ENCODE measurements at regions not wholly inside any gene's neighbourhood (a gene's known extent, or its start where the extent isn't known, plus 50 kb on each side); places are given as distances from the start of the nearest gene placed in this dataset.

- Histone ChIP-seq H3K27ac (ENCODE audit: low read depth, low read length) (no peak overlapping the region), H4K20me1 (ENCODE audit: insufficient read depth, low read length) (no peaks in the 10 kb centered on the region), H3K9me3 (ENCODE audit: insufficient read depth, low read depth, low read length) (no peaks in the 10 kb centered on the region), H3K9ac (ENCODE audit: low read length) (no peak overlapping the region), H3K4me3 (ENCODE audit: insufficient read depth, low read depth, low read length) (no peak overlapping the region), H3K4me2 (ENCODE audit: low read length) (no peak overlapping the region), H3K4me1 (ENCODE audit: insufficient read depth, low read length) (no peaks in the 10 kb centered on the region), H3K79me2 (ENCODE audit: insufficient read depth, low read length) (no peaks in the 10 kb centered on the region), H3K27me3 (ENCODE audit: insufficient read depth, low read length) (no peaks in the 10 kb centered on the region), H3K36me3 (ENCODE audit: insufficient read depth, low read length) (no peaks in the 10 kb centered on the region), H2AFZ (ENCODE audit: low read depth, low read length) (no peak overlapping the region)
- Mint-ChIP-seq H3K9me3 (ENCODE audit: unreplicated experiment) (no peaks in the 10 kb centered on the region), H3K27ac (ENCODE audit: unreplicated experiment) (no peak overlapping the region), H3K27me3 (ENCODE audit: low read depth, unreplicated experiment) (no peaks in the 10 kb centered on the region), H3K4me1 (ENCODE audit: low read depth, unreplicated experiment) (no peaks in the 10 kb centered on the region), H3K4me3 (ENCODE audit: unreplicated experiment) (no peak overlapping the region), H3K36me3 (ENCODE audit: low read depth, unreplicated experiment) (no peaks in the 10 kb centered on the region)
- TF ChIP-seq CTCF (IDR thresholded peaks at IDR 0.05; ENCODE audit: insufficient read depth, low read depth, low read length): no peak
- TF ChIP-seq EZH2 (IDR thresholded peaks at IDR 0.05; ENCODE audit: insufficient read depth, low read length): no peak
- DNase-seq (ENCODE audit: low read depth) (no peak), FAIRE-seq (no peak)
Observed at GRCh38 chr12:83660727-83661358, 974.1 kb downstream of the TMTC2 start.

GRCh38 chr12:83659321-83659720 lies 972.6 kb downstream of the TMTC2 start:
- Mint-ChIP-seq H3K9me3 (ENCODE audit: unreplicated experiment) (no peaks in the 10 kb centered on the region), H3K27ac (ENCODE audit: unreplicated experiment) (no peak overlapping the region), H3K4me3 (ENCODE audit: unreplicated experiment) (no peak overlapping the region), H3K4me1 (ENCODE audit: low read depth, unreplicated experiment) (no peaks in the 10 kb centered on the region), H3K36me3 (ENCODE audit: low read depth, unreplicated experiment) (no peaks in the 10 kb centered on the region), H3K27me3 (ENCODE audit: low read depth, unreplicated experiment) (no peaks in the 10 kb centered on the region)
- Histone ChIP-seq H3K27ac (ENCODE audit: low read depth, low read length) (no peak overlapping the region), H3K27me3 (ENCODE audit: insufficient read depth, low read length) (no peaks in the 10 kb centered on the region), H3K4me2 (ENCODE audit: low read length) (no peak overlapping the region), H3K4me3 (ENCODE audit: insufficient read depth, low read depth, low read length) (no peak overlapping the region), H3K9me3 (ENCODE audit: insufficient read depth, low read depth, low read length) (no peaks in the 10 kb centered on the region), H3K36me3 (ENCODE audit: insufficient read depth, low read length) (no peaks in the 10 kb centered on the region), H3K79me2 (ENCODE audit: insufficient read depth, low read length) (no peaks in the 10 kb centered on the region), H3K4me1 (ENCODE audit: insufficient read depth, low read length) (no peaks in the 10 kb centered on the region), H4K20me1 (ENCODE audit: insufficient read depth, low read length) (no peaks in the 10 kb centered on the region), H3K9ac (ENCODE audit: low read length) (no peak overlapping the region), H2AFZ (ENCODE audit: low read depth, low read length) (no peak overlapping the region)
- DNase-seq (ENCODE audit: low read depth) (no peak), FAIRE-seq (no peak)
- TF ChIP-seq CTCF (IDR thresholded peaks at IDR 0.05; ENCODE audit: insufficient read depth, low read depth, low read length): no peak
- no peak for TF ChIP-seq EZH2 (IDR thresholded peaks at IDR 0.05; ENCODE audit: insufficient read depth, low read length)

DNA sequence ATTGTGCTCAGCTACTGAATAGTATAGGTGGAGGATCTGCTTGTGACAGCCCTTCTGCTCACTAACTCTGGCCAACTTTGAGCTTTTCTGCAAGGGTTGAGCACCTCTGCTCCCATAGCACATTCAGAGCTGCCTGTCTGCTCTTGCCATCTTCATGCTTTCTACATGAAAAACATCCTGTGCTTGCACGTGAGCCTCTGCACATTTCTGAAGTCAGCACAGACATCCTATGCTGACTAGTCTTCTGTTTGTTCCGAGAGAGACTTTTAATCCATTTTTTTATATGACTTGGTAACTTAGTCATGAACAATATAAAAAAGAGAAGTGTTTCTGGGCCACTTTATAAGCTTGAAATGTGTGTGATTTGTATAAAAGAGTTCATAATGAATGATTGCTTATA lies 969.3 kb downstream of the TMTC2 start:
- no peak for DNase-seq (ENCODE audit: low read depth)
- H3K36me3 Mint-ChIP-seq (ENCODE audit: low read depth, unreplicated experiment): no peaks in the 10 kb centered on the region
- H3K27me3 Mint-ChIP-seq (ENCODE audit: low read depth, unreplicated experiment): no peaks in the 10 kb centered on the region
- no peaks in the 10 kb centered on the region for H3K4me1 Mint-ChIP-seq (ENCODE audit: low read depth, unreplicated experiment)
- FAIRE-seq: no peak
- Histone ChIP-seq H3K4me2 (ENCODE audit: low read length) (no peak overlapping the region), H3K36me3 (ENCODE audit: insufficient read depth, low read length) (no peaks in the 10 kb centered on the region), H3K27ac (ENCODE audit: low read depth, low read length) (no peak overlapping the region), H3K9ac (ENCODE audit: low read length) (no peak overlapping the region), H3K9me3 (ENCODE audit: insufficient read depth, low read depth, low read length) (no peaks in the 10 kb centered on the region), H3K4me3 (ENCODE audit: insufficient read depth, low read depth, low read length) (no peak overlapping the region), H3K4me1 (ENCODE audit: insufficient read depth, low read length) (no peaks in the 10 kb centered on the region), H3K27me3 (ENCODE audit: insufficient read depth, low read length) (no peaks in the 10 kb centered on the region), H2AFZ (ENCODE audit: low read depth, low read length) (no peak overlapping the region), H4K20me1 (ENCODE audit: insufficient read depth, low read length) (no peaks in the 10 kb centered on the region), H3K79me2 (ENCODE audit: insufficient read depth, low read length) (no peaks in the 10 kb centered on the region)
- no peak overlapping the region for H3K4me3 Mint-ChIP-seq (ENCODE audit: unreplicated experiment)
- TF ChIP-seq CTCF (IDR thresholded peaks at IDR 0.05; ENCODE audit: insufficient read depth, low read depth, low read length) (no peak), EZH2 (IDR thresholded peaks at IDR 0.05; ENCODE audit: insufficient read depth, low read length) (no peak)
- H3K9me3 Mint-ChIP-seq (ENCODE audit: unreplicated experiment): no peaks in the 10 kb centered on the region
- H3K27ac Mint-ChIP-seq (ENCODE audit: unreplicated experiment): no peak overlapping the region

All from astrocyte (in vitro differentiated cells and primary cell).